Right forelimb (tissue), 1 donor: ENCODE measurements at regions not wholly inside any gene's neighbourhood (a gene's known extent, or its start where the extent isn't known, plus 50 kb on each side); places are given as distances from the start of the nearest gene placed in this dataset.

ENCODE experiments used
- DNase-seq: peaks from one replicate; pipeline ENCODE4 v3.0.0-alpha.2; 2018

- no peak for DNase-seq
Observed at GRCh38 chr7:128145191-128145590, 95.9 kb upstream of the LEP start.

DNA sequence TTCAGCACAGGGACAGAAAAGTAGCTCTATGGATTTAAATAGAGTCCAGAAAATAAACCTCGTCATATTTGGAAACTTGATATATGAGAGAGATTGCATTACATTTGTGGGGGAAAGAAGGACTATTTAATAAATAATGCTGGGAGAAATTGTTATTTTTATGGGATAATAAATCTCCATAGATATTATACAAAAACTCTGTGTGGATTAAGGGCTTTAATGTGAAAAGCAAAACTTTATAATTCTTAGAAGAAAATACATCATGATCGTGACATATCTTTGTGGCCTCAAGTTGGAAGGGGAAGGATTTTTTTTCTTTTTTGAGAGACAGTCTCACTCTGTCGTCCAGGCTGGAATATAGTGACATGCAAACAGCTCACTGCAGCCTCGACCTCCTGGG lies 95.0 kb upstream of the LEP start:
- no peak for DNase-seq

- no peak for DNase-seq
Observed at GRCh38 chr7:128148676-128149075, 92.4 kb upstream of the LEP start.

GRCh38 chr7:128150223-128150865 lies 90.7 kb upstream of the LEP start:
- DNase-seq = no peak

DNA sequence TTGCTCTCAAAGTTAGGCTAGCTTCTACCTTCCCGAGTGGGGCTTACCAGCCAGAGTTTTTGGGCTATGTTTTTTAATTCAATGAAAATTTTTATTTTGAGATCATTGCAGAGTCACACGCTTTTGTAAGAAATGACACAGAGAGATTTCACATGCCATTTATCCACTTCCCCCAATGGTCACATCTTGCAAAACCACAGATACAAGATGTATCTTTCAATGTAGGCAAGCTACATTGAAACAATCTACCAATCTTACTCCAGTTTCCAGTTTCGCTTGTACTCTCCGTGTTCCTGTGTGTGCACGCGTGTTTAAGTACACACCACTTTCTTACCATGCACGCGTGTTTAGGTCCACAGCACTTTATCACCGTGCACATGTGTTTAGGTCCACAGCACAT lies 89.4 kb upstream of the LEP start:
- DNase-seq = no peak

DNA sequence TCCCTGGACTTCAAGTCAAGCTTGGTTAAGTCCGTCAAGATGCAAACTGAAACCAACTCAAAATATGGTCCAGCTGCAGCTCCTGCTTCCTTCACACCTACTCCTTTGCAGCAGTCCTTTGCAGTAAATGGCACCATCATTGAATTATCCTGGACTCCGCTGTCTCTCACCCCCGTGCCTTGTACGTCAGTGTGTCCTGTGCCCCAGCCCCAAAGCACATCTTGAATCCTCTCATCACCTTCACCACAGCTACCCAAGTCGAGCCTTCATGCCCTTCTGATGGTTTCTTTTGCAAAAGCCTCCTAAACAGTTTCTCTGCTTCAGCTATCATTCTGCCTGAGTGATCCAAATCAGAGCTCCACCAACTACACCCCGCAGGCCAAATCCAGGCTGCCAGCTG lies 88.4 kb upstream of the LEP start:
- no peak for DNase-seq

DNA sequence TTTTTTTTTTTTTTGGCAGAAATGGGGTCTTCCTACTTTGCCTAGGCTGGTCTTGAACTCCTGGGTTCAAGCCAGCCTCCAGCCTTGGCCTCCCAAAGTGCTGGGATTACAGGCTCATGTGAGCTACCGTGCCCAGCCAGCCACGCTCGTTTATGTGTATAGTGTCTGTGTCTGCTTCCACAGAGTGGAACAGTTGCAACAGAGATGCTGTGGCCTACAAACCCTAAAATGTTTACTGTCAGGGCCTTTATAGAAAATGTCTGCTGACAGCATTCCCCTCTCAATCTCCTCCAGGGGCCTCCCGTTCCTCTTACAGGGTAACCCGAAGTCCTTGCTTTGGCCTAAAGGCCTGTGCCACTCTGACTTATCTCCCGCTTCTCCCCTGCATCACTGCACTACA lies 87.6 kb upstream of the LEP start:
- DNase-seq = no peak

GRCh38 chr7:128154504-128154903 lies 86.6 kb upstream of the LEP start:
- no peak for DNase-seq

DNA sequence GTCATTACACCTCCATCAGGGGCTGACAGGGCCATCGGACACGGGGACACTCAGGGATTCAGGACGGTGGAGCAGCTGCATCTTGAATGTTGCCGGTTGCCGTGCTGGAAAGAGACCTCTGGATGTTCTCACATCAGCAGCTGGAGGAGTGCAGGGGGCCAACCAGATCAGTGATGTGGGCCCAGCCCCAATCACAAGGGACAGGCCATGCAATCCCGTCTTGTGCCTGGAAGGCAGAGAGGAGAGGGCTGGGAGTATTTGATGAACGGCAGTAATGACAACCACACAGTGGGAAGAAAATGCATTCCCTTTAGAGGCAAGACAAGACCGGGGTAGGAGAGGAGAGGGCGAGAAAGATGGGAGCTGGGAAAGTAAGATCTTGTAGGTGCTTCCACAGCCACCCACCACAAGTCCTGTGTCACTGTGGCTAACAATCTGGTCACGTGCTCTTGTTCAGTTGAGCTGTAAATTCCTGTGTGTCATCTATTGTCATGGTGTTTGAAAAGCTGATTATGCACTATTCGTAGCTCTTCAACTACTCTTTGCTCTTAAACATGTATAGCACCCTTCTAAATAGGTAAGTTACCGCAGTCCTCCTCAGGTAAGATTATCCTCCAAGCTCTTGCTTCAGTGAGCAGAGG lies 85.9 kb upstream of the LEP start:
- DNase-seq = no peak

DNA sequence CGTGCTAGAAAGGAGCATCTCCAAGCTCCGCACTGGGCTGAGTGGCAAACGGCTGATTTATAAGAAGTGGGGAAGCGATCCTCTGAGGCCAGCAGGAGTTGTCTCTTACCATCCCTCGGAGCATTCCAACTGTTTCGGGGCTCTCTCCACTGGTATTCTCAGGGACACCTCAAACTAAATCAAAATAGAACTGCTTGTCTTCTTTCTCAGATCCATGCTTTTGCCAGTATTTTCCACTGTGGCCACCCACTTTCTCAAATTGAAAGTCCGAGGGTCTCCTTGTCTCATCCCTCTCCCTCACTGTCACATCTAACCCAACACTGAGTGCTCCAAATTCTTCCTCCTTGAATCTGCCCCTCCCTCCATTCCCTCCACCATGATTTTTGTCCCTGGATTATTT lies 83.2 kb upstream of the LEP start:
- no peak for DNase-seq

DNA sequence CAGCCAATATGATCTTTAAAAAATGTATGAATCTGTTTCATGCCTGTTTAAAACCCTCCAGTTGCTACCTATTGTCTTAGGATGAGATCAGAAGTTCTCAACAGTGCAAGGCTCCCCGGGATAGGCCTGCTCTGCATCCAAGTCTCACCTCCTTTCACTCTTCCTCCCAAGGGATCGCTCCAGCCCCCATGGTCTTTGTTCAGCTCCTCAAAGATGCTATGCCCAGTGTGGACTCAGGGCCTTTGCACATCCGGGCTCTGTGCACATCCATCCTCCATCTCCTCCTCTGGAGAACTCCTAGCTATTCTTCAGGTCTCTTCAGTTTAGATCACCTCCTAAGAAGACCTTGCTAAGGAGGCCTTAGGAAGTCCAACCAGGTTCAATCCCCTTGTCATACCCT lies 82.7 kb upstream of the LEP start:
- DNase-seq = no peak

DNA sequence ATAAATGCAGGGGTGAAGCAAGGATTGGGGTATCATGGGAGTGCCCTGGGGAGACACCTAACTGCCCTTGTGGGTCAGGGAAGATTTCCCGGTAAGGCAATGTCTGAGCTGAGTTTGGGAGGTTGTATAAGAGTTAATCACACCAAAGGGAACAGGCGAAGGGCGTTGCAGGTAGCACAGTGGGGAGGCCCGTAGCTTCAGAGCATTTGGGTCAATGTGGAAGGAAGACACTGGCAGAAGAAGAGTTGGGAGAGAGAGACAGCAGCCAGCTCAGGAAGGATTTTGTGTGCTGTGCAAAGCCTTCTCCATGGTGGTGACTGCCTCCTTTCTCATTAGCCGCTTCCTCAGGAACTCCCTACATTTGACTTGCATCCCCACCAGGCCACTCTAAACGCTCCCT lies 80.8 kb upstream of the LEP start:
- DNase-seq = no peak

GRCh38 chr7:128161466-128162125 lies 79.5 kb upstream of the LEP start:
- no peak for DNase-seq

DNA sequence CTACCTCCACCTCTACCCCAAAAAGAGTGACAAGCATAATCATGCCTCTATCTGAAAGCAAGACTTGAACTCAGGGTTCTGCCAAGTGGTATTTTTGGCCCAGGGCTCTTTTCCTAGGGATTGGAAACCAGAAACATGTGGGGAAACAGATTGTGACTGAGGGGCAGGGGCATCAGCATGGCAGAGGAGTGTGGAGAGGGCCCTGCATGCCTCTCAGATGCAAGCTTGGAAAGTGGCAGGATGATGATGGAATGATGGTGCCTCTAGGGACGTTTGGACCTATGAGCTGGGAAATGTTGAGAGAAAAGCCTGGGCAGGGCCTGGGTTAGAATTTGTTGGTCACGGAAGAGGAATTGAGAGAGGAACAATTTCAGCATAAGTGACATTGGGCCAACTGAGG lies 78.4 kb upstream of the LEP start:
- DNase-seq = no peak

DNA sequence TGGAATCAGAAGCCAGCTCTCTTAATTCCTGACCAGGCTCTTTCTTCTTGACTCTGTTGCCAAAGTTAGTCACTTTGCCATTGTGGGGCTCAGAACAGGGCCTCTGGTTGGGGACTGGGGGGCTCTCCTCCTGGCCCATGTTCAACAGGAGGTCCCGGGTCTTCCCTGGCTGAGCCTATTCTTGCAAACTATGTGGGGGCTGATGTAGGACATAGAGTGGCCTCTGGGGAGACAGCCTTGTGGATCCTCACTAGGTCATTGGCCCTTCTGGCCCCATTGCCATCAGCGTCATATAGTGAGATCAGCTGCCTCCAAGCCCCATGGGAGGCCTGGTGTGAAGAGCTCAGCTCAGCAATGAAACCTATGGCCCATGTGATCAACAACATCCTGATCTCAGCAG lies 77.6 kb upstream of the LEP start:
- no peak for DNase-seq

GRCh38 chr7:128164061-128164954 lies 76.8 kb upstream of the LEP start:
- DNase-seq = no peak

DNA sequence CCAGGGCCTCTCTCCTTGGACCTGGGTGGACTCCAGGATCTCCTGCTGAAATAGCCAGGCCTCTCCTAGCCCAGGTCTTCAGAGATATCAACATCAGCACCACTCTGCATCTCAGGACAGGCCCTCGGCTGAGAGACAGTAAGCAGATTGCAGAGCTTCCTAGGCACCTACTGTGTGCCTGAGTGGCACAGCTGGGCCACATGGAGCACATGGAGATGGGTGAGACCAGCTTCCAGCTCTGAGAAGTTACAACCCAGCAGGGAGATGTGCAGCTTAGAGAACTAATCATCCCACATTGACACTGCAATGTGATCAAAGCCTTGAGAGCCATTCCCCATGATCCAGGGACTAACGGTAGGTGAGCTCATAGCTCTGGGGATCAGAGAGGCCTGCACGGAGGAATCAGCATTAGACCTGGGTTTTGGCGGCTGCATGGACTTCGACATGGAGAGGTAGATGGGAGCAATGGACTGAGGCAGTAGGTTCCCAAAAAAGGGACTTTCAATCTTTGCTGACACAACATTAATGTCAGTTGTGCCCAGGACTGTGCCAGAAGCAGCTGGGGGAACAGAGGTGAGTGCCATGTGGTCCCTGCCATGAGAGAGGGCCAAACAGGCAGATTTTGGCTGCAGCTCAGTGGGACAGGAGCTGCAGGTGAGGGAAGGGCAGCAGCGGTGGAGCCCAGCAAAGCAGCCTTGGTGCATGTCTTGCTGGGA lies 76.0 kb upstream of the LEP start:
- no peak for DNase-seq

- no peak for DNase-seq
Observed at GRCh38 chr7:128165927-128166420, 75.1 kb upstream of the LEP start.

- peak; percentile 42 for DNase-seq
Observed at GRCh38 chr7:128166603-128167041, 74.5 kb upstream of the LEP start.

- peak; percentile 54 for DNase-seq
Observed at GRCh38 chr7:128167042-128167701, 73.9 kb upstream of the LEP start.

- no peak for DNase-seq
Observed at GRCh38 chr7:128167791-128168666, 73.0 kb upstream of the LEP start.
